CD4-positive, alpha-beta T cell treated with Interleukin-4 for 1 hour (primary cell): ENCODE measurements at regions not wholly inside any gene's neighbourhood (a gene's known extent, or its start where the extent isn't known, plus 50 kb on each side); places are given as distances from the start of the nearest gene placed in this dataset.

Experiments
- DNase-seq, 2 donors: peaks; one replicate each; pipeline ENCODE4 v3.0.0-alpha.2; 2020 to 2022

GRCh38 chr17:77737442-77738265 is 220.8 kb upstream of the TNRC6C start:
- DNase-seq, result no peak

DNA sequence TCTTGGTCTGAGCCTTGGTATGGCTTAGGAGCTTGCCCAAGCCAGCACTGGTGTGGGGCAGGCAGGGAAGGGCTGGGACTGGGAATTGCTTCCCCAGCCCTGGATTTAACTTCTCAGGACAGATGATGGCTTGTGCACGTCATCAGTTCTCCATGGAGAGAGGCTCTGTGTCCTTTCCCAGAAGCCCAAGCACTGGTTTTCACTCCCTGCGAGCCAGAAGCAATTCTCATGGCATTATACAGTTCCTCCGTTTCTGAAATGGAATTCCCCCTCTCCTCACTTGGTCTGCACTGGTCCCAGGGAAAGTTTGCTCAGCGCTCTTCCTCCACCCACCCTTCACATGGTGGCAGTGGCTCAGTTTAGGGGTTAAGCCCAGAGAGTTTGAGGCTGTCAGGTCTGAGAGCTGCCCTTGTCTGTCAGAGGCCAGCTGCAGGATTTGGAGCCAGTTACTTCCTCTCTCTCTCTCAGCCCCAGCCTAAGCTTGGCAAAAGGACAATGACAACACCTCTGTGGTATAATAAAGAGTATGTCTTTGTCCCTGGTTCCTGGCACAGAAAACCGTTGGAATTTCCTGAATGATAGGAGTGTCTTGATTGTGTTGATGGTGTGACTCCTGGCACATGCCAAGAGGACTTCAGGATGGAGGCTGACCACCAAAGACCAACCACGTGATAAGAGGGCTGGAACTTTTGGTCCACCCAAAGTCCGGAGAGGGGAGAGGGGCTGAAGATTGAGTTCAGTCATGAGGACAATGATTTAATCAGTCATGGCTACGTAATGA is 219.6 kb upstream of the TNRC6C start:
- DNase-seq, result no peak

DNA sequence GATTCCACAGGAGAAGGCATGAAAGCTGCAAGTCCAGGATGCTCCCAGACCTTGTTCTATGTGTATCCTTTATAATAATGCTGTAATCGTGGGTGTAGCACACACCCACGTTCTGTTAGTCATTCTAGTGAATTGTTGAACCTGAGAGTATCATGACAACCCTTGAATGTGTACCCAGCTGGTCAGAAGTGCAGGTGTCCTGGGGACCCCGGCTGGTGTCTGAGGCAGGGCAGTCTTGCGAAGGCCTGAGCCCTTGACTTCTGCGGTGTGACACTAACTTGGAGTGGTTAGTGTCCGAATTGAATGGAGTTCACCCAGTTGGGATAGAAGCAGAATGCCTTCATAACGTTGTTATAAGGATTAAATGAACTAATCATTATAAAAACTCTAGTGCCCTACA is 218.0 kb upstream of the TNRC6C start:
- no peak for DNase-seq

DNA sequence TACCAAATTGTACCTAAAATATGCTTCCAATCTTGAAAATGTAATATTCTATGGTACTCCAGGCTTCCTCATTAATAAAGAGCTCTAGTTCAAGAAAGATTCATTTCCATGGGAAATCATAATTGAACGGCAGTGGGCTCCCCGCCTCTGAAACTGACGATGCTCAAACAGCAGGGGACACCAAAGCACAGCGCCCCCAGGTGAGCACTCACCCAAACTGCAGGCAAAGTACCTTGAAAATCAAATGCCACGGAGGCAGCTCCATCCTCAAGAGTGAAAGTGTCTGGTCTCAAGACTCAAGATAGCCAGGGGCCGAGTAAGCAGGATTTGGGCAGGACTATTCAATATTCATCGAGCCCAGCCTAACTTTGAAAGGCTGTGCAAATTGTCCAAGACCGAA is 217.4 kb upstream of the TNRC6C start:
- peak; percentile 29 to 42 for DNase-seq

- DNase-seq, result no peak
These were observed 215.9 kb upstream of the TNRC6C start for GRCh38 chr17:77742579-77742978.

GRCh38 chr17:77744066-77744988 is 214.2 kb upstream of the TNRC6C start:
- no peak for DNase-seq

DNA sequence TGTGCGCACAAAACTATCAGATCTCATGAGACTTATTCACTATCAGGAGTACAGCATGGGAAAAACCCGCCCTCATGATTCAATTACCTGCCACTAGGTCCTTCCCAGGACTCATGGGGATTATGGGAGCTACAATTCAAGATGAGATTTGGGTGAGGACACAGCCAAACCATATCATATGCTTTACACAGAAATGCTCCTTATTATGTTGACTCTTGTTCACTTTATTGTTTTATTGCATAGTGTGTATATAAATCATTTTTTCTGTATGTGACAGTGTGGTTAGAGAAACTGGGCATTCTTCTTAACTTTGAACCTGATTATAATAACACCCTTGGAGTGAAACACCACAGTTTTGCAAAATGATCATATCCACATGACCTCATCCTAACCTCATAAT is 212.8 kb upstream of the TNRC6C start:
- DNase-seq, result no peak

DNA sequence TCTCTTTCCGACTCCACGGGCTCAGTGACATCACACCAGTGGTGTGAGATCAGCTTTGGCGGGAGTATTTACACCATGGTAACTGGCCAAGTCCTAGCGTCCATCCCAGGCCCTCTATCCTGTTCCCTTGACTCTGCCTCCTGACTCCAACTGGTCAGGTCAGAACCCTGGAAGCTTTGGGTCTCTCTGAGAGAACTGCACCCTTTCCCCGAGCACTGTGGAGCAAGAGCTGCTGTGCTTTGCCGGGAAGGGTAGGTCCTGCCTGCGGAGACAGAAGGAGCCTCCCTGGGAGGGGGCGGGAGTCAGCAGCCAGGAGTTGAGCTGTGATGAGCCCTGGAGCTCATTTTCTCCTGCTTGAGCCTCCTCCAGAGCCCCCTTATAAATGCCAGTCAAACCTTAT is 212.1 kb upstream of the TNRC6C start:
- no peak for DNase-seq

DNA sequence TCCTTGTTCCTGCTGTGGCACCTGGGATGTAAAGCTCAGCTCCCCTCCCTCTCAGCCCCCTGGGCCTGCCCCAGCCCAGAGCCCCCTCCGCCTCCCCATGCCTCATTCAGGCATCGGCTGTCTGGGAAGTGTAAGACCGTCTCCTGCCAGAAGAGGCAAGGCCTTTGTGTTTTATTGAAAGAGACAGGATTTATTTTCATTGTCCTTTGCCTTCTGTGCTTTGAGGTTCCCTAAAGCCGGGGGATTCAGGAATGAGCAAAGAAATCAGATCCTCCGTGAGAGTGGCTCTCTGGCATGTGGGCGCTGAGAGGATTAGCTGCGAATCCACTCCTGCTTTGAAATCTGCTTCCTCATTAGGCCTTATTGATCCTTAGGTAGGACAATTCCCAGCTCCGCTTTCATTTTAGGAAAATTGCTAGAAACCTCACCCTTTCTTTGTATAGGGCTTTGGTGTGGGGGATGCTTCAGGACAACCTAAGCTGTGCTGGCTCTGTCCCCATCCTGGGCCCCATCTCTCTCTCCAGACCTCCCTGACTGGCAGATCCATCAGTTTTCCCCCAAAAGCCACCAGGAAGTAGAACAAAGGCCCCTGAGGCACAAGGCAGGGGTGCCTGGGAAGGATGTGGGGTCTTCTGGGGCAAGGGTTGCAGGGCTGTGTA is 211.5 kb upstream of the TNRC6C start:
- DNase-seq, result no peak

- no peak for DNase-seq
These were observed 210.1 kb upstream of the TNRC6C start for GRCh38 chr17:77748436-77748835.

DNA sequence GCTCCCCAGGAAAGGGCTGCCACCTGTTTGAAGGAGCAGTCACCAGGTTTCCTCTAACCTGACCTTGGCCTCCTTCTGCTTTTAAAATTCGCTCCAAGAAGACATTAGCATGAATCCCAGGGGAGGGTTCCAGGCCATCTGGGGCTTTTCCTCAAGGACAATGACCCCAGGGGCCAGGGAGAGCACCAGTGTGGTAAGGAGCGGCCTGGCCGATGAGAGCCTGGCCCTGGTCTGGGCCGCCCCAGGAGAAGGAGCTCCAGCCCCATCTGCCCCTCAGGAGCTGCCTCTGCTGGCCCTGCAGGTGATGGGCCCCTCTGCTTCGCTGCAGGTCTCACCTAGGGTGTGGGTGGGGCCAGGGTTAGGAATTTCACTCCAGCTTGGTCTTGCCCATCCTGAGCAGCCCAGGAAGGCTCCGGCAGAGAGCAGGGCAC is 209.2 kb upstream of the TNRC6C start:
- no peak for DNase-seq

- DNase-seq, result no peak
These were observed 208.5 kb upstream of the TNRC6C start for GRCh38 chr17:77749989-77750388.

DNA sequence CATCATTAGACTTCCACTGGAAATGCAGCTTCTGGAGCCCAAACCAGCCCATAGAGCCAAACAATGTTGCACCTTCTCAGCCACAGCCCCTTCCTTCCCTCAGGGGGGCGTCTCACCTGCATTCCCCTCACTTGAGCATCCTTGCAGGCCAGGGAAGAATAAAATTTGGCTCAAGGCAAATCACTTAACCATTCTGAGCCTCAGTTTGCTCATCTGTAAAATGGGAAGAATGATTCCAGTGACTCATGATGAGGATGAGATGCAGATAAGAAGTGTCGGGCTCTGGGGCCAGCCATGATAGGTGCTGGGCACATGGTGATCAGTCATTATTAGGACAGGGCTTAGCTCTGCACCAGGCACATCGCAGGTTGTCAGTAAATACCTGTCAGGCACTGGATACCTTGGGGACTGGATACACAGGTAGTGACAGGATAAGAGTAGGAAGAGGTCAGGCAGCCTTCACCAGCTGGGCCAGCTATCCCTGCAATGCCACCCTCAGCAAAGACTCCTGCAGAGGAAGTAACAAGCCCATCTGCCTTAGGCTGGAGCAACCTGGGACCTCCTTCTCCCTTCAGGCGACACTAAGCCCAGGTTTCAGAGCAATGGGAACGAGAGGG is 208.0 kb upstream of the TNRC6C start:
- no peak for DNase-seq

DNA sequence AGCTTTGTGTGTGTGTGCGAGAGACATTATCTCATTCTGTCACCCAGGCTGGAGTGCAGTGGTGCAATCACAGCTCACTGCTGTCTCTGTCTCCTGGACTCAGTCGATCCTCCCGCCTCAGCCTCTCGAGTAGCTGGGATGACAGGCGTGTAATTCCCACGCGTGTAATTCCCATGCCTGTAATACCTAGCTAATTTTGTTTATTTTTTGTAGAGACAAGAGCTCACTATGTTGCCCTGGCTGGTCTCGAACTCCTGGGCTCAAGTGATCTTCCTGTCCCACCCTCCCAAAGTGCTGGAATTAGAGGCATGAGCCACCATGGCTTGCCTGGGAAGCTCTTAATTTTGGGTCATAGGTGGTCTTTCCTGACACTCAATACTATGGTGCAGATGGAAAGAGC is 205.3 kb upstream of the TNRC6C start:
- no peak for DNase-seq

DNA sequence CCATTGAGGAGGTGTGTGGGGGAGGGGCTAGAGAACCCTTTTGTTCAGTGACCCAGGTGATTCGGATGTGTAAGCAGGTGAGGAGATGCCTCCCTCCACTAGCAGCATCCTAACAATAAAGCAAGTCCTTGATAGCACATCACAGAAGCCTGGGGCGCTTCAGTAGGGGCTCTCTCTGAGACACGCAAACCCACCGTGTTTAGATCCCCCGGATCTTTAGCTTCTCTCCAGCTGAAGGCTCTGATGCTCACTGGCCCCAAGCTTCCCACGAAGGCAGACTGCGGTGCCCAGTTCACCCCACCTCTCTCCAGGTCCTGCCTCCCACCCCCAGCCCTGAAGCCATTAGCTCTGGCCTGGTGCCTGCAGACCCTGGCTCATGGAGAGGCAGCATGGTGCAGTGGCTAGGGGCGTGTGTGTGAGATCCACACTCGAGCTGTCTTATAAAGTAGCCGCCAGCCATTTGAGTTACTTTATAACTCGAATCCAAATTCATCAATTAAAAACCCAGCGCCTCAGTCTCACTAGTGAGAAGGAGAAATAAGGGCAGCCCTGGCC is 204.7 kb upstream of the TNRC6C start:
- DNase-seq, result no peak

GRCh38 chr17:77754956-77755355 is 203.5 kb upstream of the TNRC6C start:
- no peak for DNase-seq

DNA sequence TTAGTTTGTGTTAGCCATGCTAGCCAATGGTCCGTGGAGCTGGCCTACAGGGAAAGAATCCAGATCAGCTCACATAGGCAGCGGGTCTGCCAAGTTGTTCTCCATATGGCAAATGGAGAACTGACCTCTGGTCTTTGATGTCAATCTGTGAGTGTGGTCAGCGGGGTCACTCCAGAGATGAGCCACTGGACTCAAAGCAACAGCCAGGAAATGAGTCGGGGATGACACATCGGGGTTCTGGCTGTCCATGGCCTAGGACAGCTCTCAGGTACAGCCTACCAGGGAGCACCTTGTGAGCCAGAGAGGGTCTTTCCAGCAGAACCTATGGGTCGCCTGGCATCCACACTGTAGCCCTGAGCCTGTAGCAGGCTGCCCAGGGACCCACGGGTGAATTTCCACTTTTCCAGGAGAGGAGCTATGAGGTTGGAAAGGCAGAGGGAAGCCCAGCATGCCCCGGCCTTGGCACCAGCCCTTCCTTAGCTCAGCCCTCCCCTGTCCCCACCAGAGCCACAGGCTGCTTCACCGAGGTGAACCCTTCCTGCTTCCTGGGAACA is 203.0 kb upstream of the TNRC6C start:
- DNase-seq, result no peak

GRCh38 chr17:77756028-77756427 is 202.5 kb upstream of the TNRC6C start:
- no peak for DNase-seq

GRCh38 chr17:77756846-77757560 is 201.5 kb upstream of the TNRC6C start:
- DNase-seq, result no peak

GRCh38 chr17:77757561-77757898 is 201.0 kb upstream of the TNRC6C start:
- DNase-seq, result no peak

DNA sequence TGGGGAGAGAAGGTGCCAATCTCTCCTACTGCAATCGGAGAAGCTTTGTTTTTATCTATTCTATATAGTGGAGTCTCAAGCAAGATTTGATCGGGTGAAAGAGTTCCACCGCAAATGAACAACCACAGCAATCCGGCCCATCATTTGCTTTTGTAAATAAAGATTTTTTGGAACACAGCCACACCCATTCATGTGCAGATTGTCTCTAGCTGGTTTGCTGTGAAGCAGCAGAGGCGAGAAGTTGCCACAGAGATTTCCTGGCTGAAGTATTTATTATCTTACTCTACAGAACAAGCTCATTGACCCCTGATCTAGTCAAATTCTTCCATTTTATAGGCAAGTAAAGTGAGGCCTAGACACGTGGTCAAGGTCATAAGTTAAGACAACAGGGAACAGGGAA is 195.5 kb upstream of the TNRC6C start:
- DNase-seq, result no peak
